Lower leg skin (tissue), 3 donors: ENCODE measurements at regions not wholly inside any gene's neighbourhood (a gene's known extent, or its start where the extent isn't known, plus 50 kb on each side); places are given as distances from the start of the nearest gene placed in this dataset.

ENCODE experiments used
- CTCF ChIP-seq, 3 donors: fragments of 450-650 bp; IDR thresholded peaks; one replicate each; pipeline ENCODE4 v1.5.1; 2016; ENCODE audit warnings: antibody characterized with exemption in 3 of 3, mild to moderate bottlenecking in 3 of 3, moderate library complexity in 2 of 3
- POLR2A ChIP-seq, 2 donors: fragments of 450-650 bp; IDR thresholded peaks; one replicate each; pipeline ENCODE4 v1.6.1; 2016 to 2017; ENCODE audit warnings: antibody characterized with exemption in 2 of 2, mild to moderate bottlenecking in 1 of 2, moderate library complexity in 1 of 2

DNA sequence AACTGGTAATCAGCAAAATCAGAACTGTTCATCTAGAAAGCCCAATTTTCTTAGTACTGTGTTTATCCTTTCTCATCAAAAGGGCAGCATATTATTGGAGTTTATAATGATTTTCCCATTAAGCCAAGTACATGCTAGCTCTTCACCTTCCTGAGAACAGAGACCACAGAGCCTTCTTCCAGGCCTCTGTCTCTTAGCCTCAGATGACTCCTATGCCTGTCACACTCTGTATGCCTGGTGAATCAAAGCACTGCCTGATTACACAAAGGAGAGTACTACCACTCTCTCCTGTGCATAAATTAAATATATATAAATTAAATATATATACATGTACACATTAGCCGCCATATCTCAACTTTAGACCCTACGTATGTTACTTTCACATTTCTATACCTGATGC, 636.1 kb downstream of the NTRK3 start:
- no peak for TF ChIP-seq CTCF (IDR thresholded peaks at IDR 0.05)
- no peak for TF ChIP-seq POLR2A (IDR thresholded peaks at IDR 0.05)
